Mesendoderm (in vitro differentiated cells): ENCODE measurements at regions not wholly inside any gene's neighbourhood (a gene's known extent, or its start where the extent isn't known, plus 50 kb on each side); places are given as distances from the start of the nearest gene placed in this dataset.

ENCODE experiments used
- DNase-seq: peaks from one replicate; pipeline ENCODE4 v3.0.0; 2013
- H2AK5ac ChIP-seq: 2 replicates; pipeline ENCODE4 v1.6.1; 2013; ENCODE audit warnings: low read length, inconsistent platforms
- H2BK120ac ChIP-seq: 2 replicates; pipeline ENCODE4 v1.6.1; 2013; ENCODE audit warnings: low read depth, mild to moderate bottlenecking, low read length, moderate library complexity, mixed read lengths
- H2BK15ac ChIP-seq: replicated peaks from 2 replicates; pipeline ENCODE4 v1.6.1; 2013; ENCODE audit warnings: low read depth, mild to moderate bottlenecking, moderate library complexity
- H2BK5ac ChIP-seq: 2 replicates; pipeline ENCODE4 v1.6.1; 2013; ENCODE audit warnings: low read length, inconsistent platforms
- H3K18ac ChIP-seq: 2 replicates; pipeline ENCODE4 v1.6.1; 2013; ENCODE audit warnings: mild to moderate bottlenecking, low read length, mixed read lengths
- H3K23ac ChIP-seq: one replicate; pipeline ENCODE4 v1.6.1; 2013; ENCODE audit warnings: low read length
- H3K27ac ChIP-seq: 2 replicates; pipeline ENCODE4 v1.5.1; 2013; ENCODE audit warnings: low read depth, mild to moderate bottlenecking, inconsistent platforms, low read length, moderate library complexity
- H3K27me3 ChIP-seq: 2 replicates; pipeline ENCODE4 v1.6.1; 2013; ENCODE audit warnings: low read length, control low read depth, mild to moderate bottlenecking, inconsistent platforms; ENCODE audit not compliant: insufficient read depth, poor library complexity
- H3K36me3 ChIP-seq: 2 replicates; pipeline ENCODE4 v1.6.1; 2013; ENCODE audit warnings: low read length, inconsistent platforms; ENCODE audit not compliant: control insufficient read depth, insufficient read depth
- H3K4ac ChIP-seq: one replicate; pipeline ENCODE4 v1.6.1; 2013; ENCODE audit warnings: low read depth, mild to moderate bottlenecking, low read length, moderate library complexity
- H3K4me1 ChIP-seq: 2 replicates; pipeline ENCODE4 v1.6.1; 2013; ENCODE audit warnings: low read depth, low read length, inconsistent platforms; ENCODE audit not compliant: control insufficient read depth
- H3K4me2 ChIP-seq: 2 replicates; pipeline ENCODE4 v1.6.1; 2013; ENCODE audit warnings: low read length
- H3K4me3 ChIP-seq: 2 replicates; pipeline ENCODE4 v1.5.1; 2013; ENCODE audit warnings: mild to moderate bottlenecking, low read length
- H3K56ac ChIP-seq: one replicate; pipeline ENCODE4 v1.6.1; 2013; ENCODE audit warnings: low read length
- H3K79me1 ChIP-seq: 2 replicates; pipeline ENCODE4 v1.6.1; 2013; ENCODE audit warnings: low read length, inconsistent platforms
- H3K79me2 ChIP-seq: 2 replicates; pipeline ENCODE4 v1.6.1; 2013; ENCODE audit warnings: mild to moderate bottlenecking, low read length; ENCODE audit not compliant: control insufficient read depth, insufficient read depth
- H3K9ac ChIP-seq: 2 replicates; pipeline ENCODE4 v1.6.1; 2013; ENCODE audit warnings: low read length, inconsistent platforms
- H4K5ac ChIP-seq: one replicate; pipeline ENCODE4 v1.6.1; 2013; ENCODE audit warnings: low read length
- H4K8ac ChIP-seq: one replicate; pipeline ENCODE4 v1.6.1; 2013; ENCODE audit warnings: low read depth, mild to moderate bottlenecking, control low read depth, low read length, moderate library complexity
- WGBS: extraction: QIAGEN DNeasy Blood & Tissue Kit; methylation state at CpG from one replicate; pipeline ENCODE4 v1.1.7; 2013; ENCODE audit warnings: low lambda C conversion rate, missing lambda C conversion rate; ENCODE audit not compliant: insufficient coverage; ENCODE audit errors: extremely low coverage; 5-methylcytosine and 5-hydroxymethylcytosine counted together

GRCh38 chr10:57457972-57458512 is 809.7 kb downstream of the IPMK start:
- H3K18ac ChIP-seq: no peak overlapping the region
- no peaks in the 10 kb centered on the region for H3K36me3 ChIP-seq
- no peaks in the 10 kb centered on the region for H3K27me3 ChIP-seq
- no peak overlapping the region for H3K23ac ChIP-seq
- H3K4me3 ChIP-seq: no peak overlapping the region
- no peak overlapping the region for H2AK5ac ChIP-seq
- WGBS: no CpG with 5 or more reads among the region's 3 CpGs
- no peak overlapping the region for H3K27ac ChIP-seq
- no peak overlapping the region for H4K8ac ChIP-seq
- no peak overlapping the region for H2BK5ac ChIP-seq
- no peak for DNase-seq
- no peaks in the 10 kb centered on the region for H3K79me2 ChIP-seq
- H3K4ac ChIP-seq: no peak overlapping the region
- H2BK15ac ChIP-seq: no peak overlapping the region
- no peak overlapping the region for H4K5ac ChIP-seq
- H3K9ac ChIP-seq: no peak overlapping the region
- H3K56ac ChIP-seq: no peak overlapping the region
- no peaks in the 10 kb centered on the region for H3K79me1 ChIP-seq
- H3K4me1 ChIP-seq: no peaks in the 10 kb centered on the region
- H3K4me2 ChIP-seq: no peak overlapping the region
- H2BK120ac ChIP-seq: no peak overlapping the region

- Histone ChIP-seq H3K9ac (no peak overlapping the region), H3K56ac (no peak overlapping the region), H2BK15ac (no peak overlapping the region), H4K5ac (no peak overlapping the region), H3K4me1 (no peaks in the 10 kb centered on the region), H3K36me3 (no peaks in the 10 kb centered on the region), H3K79me1 (no peaks in the 10 kb centered on the region), H3K4ac (no peak overlapping the region), H3K4me3 (no peak overlapping the region), H3K27me3 (no peaks in the 10 kb centered on the region), H2BK120ac (no peak overlapping the region), H2AK5ac (no peak overlapping the region), H3K4me2 (no peak overlapping the region), H3K27ac (no peak overlapping the region), H3K18ac (no peak overlapping the region), H2BK5ac (no peak overlapping the region), H4K8ac (no peak overlapping the region), H3K79me2 (no peaks in the 10 kb centered on the region), H3K23ac (no peak overlapping the region)
- no peak for DNase-seq
- no CpG with 5 or more reads among the region's 2 CpGs for WGBS
Measured at GRCh38 chr10:57430376-57430775, 837.3 kb downstream of the IPMK start.

GRCh38 chr10:57420881-57421280 is 846.8 kb downstream of the IPMK start:
- Histone ChIP-seq H3K36me3 (no peaks in the 10 kb centered on the region), H3K27me3 (no peaks in the 10 kb centered on the region), H3K56ac (no peak overlapping the region), H3K23ac (no peak overlapping the region), H2BK5ac (no peak overlapping the region), H4K5ac (no peak overlapping the region), H3K9ac (no peak overlapping the region), H4K8ac (no peak overlapping the region), H3K79me2 (no peaks in the 10 kb centered on the region), H3K18ac (no peak overlapping the region), H3K27ac (no peak overlapping the region), H2BK120ac (no peak overlapping the region), H3K4ac (no peak overlapping the region), H3K79me1 (no peaks in the 10 kb centered on the region), H2BK15ac (no peak overlapping the region), H2AK5ac (no peak overlapping the region), H3K4me1 (no peaks in the 10 kb centered on the region), H3K4me3 (no peak overlapping the region), H3K4me2 (no peak overlapping the region)
- no CpG with 5 or more reads among the region's 2 CpGs for WGBS
- peak; percentile 27 for DNase-seq

GRCh38 chr10:57418476-57418875 is 849.2 kb downstream of the IPMK start:
- no peak overlapping the region for H3K18ac ChIP-seq
- H3K9ac ChIP-seq: no peak overlapping the region
- H3K4ac ChIP-seq: no peak overlapping the region
- no peak overlapping the region for H2AK5ac ChIP-seq
- no peak overlapping the region for H3K27ac ChIP-seq
- H3K23ac ChIP-seq: no peak overlapping the region
- no peak overlapping the region for H2BK15ac ChIP-seq
- no peak overlapping the region for H3K4me2 ChIP-seq
- DNase-seq: no peak
- no peak overlapping the region for H4K8ac ChIP-seq
- no peak overlapping the region for H2BK5ac ChIP-seq
- H3K4me1 ChIP-seq: no peaks in the 10 kb centered on the region
- H3K4me3 ChIP-seq: no peak overlapping the region
- H3K79me2 ChIP-seq: no peaks in the 10 kb centered on the region
- no peaks in the 10 kb centered on the region for H3K36me3 ChIP-seq
- no peaks in the 10 kb centered on the region for H3K27me3 ChIP-seq
- H3K79me1 ChIP-seq: no peaks in the 10 kb centered on the region
- H3K56ac ChIP-seq: no peak overlapping the region
- no peak overlapping the region for H2BK120ac ChIP-seq
- H4K5ac ChIP-seq: no peak overlapping the region
- WGBS: no CpG with 5 or more reads among the region's 6 CpGs

- H2BK15ac ChIP-seq: no peak overlapping the region
- H3K23ac ChIP-seq: no peak overlapping the region
- no peak overlapping the region for H4K8ac ChIP-seq
- H2AK5ac ChIP-seq: no peak overlapping the region
- no CpG with 5 or more reads among the region's 5 CpGs for WGBS
- H3K4ac ChIP-seq: no peak overlapping the region
- no peak overlapping the region for H3K4me2 ChIP-seq
- H2BK5ac ChIP-seq: no peak overlapping the region
- DNase-seq: peak; percentile 19
- H3K56ac ChIP-seq: no peak overlapping the region
- no peak overlapping the region for H2BK120ac ChIP-seq
- H3K79me2 ChIP-seq: no peaks in the 10 kb centered on the region
- H3K27ac ChIP-seq: no peak overlapping the region
- no peak overlapping the region for H3K18ac ChIP-seq
- no peak overlapping the region for H4K5ac ChIP-seq
- no peak overlapping the region for H3K4me3 ChIP-seq
- H3K79me1 ChIP-seq: no peaks in the 10 kb centered on the region
- H3K36me3 ChIP-seq: no peaks in the 10 kb centered on the region
- H3K4me1 ChIP-seq: no peaks in the 10 kb centered on the region
- no peaks in the 10 kb centered on the region for H3K27me3 ChIP-seq
- H3K9ac ChIP-seq: no peak overlapping the region
Measured at GRCh38 chr10:57395923-57396322, 871.8 kb downstream of the IPMK start.

GRCh38 chr10:57367412-57367811 is 900.3 kb downstream of the IPMK start:
- Histone ChIP-seq H3K27ac (no peak overlapping the region), H3K27me3 (no peaks in the 10 kb centered on the region), H4K5ac (no peak overlapping the region), H3K4ac (no peak overlapping the region), H2AK5ac (no peak overlapping the region), H4K8ac (no peak overlapping the region), H3K23ac (no peak overlapping the region), H3K4me2 (no peak overlapping the region), H3K79me1 (no peaks in the 10 kb centered on the region), H3K79me2 (no peaks in the 10 kb centered on the region), H3K36me3 (no peaks in the 10 kb centered on the region), H3K4me1 (no peaks in the 10 kb centered on the region), H2BK120ac (no peak overlapping the region), H2BK5ac (no peak overlapping the region), H3K4me3 (no peak overlapping the region), H2BK15ac (no peak overlapping the region), H3K9ac (no peak overlapping the region), H3K56ac (no peak overlapping the region), H3K18ac (no peak overlapping the region)
- WGBS: no CpG with 5 or more reads among the region's 5 CpGs
- DNase-seq: no peak
